Type B pancreatic cell (in vitro differentiated cells): ENCODE measurements at regions not wholly inside any gene's neighbourhood (a gene's known extent, or its start where the extent isn't known, plus 50 kb on each side); places are given as distances from the start of the nearest gene placed in this dataset.

ENCODE experiments used
- DNase-seq: peaks from one replicate; pipeline ENCODE4 v3.0.0; 2021; ENCODE audit warnings: mixed read lengths; ENCODE audit not compliant: unreplicated experiment; ENCODE audit errors: extremely low spot score
- H3K27ac Mint-ChIP-seq: 2 replicates; pipeline ENCODE4 v1.8.0; 2021; ENCODE audit warnings: mild to moderate bottlenecking, mixed read lengths
- H3K27me3 Mint-ChIP-seq: 2 replicates; pipeline ENCODE4 v1.8.0; 2021; ENCODE audit warnings: mixed read lengths
- H3K36me3 Mint-ChIP-seq: 2 replicates; pipeline ENCODE4 v1.8.0; 2021; ENCODE audit warnings: mixed read lengths
- H3K4me1 Mint-ChIP-seq: one replicate; pipeline ENCODE4 v1.8.0; 2021; ENCODE audit warnings: mixed read lengths; ENCODE audit not compliant: unreplicated experiment
- H3K4me3 Mint-ChIP-seq: 2 replicates; pipeline ENCODE4 v1.8.0; 2021; ENCODE audit warnings: mild to moderate bottlenecking, mixed read lengths
- H3K9me3 Mint-ChIP-seq: 2 replicates; pipeline ENCODE4 v1.8.0; 2021; ENCODE audit warnings: mixed read lengths
- CTCF ChIP-seq: fragments of 200-600 bp; sonication (generic); conservative IDR thresholded peaks from 2 replicates; pipeline ENCODE4 v1.5.0; 2021; ENCODE audit warnings: antibody characterized with exemption, mild to moderate bottlenecking

- Mint-ChIP-seq H3K27me3 (peaks cover 19% of the 10 kb centered on the region), H3K4me1 (no peaks in the 10 kb centered on the region), H3K9me3 (no peaks in the 10 kb centered on the region), H3K36me3 (no peaks in the 10 kb centered on the region), H3K27ac (no peak overlapping the region), H3K4me3 (no peak overlapping the region)
- DNase-seq, result no peak
- TF ChIP-seq CTCF, result no peak
Observed at GRCh38 chr20:22681591-22682248, 97.3 kb upstream of the FOXA2 start.

- no peak overlapping the region for H3K27ac Mint-ChIP-seq
- H3K27me3 Mint-ChIP-seq, result peaks cover 14% of the 10 kb centered on the region
- no peak overlapping the region for H3K4me3 Mint-ChIP-seq
- no peaks in the 10 kb centered on the region for H3K4me1 Mint-ChIP-seq
- no peak for DNase-seq
- H3K36me3 Mint-ChIP-seq, result no peaks in the 10 kb centered on the region
- TF ChIP-seq CTCF, result no peak
- no peaks in the 10 kb centered on the region for H3K9me3 Mint-ChIP-seq
Observed at GRCh38 chr20:22682381-22682780, 98.0 kb upstream of the FOXA2 start.

- H3K27ac Mint-ChIP-seq, result no peak overlapping the region
- peaks cover 22% of the 10 kb centered on the region for H3K27me3 Mint-ChIP-seq
- no peaks in the 10 kb centered on the region for H3K9me3 Mint-ChIP-seq
- no peaks in the 10 kb centered on the region for H3K4me1 Mint-ChIP-seq
- H3K36me3 Mint-ChIP-seq, result no peaks in the 10 kb centered on the region
- peak; percentile 93 for TF ChIP-seq CTCF
- no peak overlapping the region for H3K4me3 Mint-ChIP-seq
- DNase-seq, result no peak
Observed at GRCh38 chr20:22684072-22684762, 99.8 kb upstream of the FOXA2 start.

GRCh38 chr20:22684763-22685443 lies 100.5 kb upstream of the FOXA2 start:
- Mint-ChIP-seq H3K4me1 (no peaks in the 10 kb centered on the region), H3K36me3 (no peaks in the 10 kb centered on the region)

GRCh38 chr20:22686097-22686496 lies 101.7 kb upstream of the FOXA2 start:
- TF ChIP-seq CTCF, result no peak
- Mint-ChIP-seq H3K27ac (no peak overlapping the region), H3K36me3 (no peaks in the 10 kb centered on the region), H3K4me3 (no peak overlapping the region), H3K27me3 (peaks cover 19% of the 10 kb centered on the region), H3K9me3 (no peaks in the 10 kb centered on the region), H3K4me1 (no peaks in the 10 kb centered on the region)
- DNase-seq, result no peak

More at GRCh38 chr20:22684763-22685443, 100.5 kb upstream of the FOXA2 start:
- no peak for DNase-seq
- Mint-ChIP-seq H3K9me3 (no peaks in the 10 kb centered on the region), H3K27ac (no peak overlapping the region), H3K27me3 (peaks cover 22% of the 10 kb centered on the region), H3K4me3 (no peak overlapping the region)
- TF ChIP-seq CTCF, result no peak
